GM13976 (cell line): ENCODE measurements at regions not wholly inside any gene's neighbourhood (a gene's known extent, or its start where the extent isn't known, plus 50 kb on each side); places are given as distances from the start of the nearest gene placed in this dataset.

Source experiments
- DNase-seq: peaks from one replicate; pipeline ENCODE4 v3.0.0; 2012; ENCODE audit warnings: low spot score
- in situ Hi-C: fragments of 300-500 bp; cut with MboI; formaldehyde crosslinking; loops from one replicate; pipeline ENCODE4 v1.12.0; 2022; ENCODE audit warnings: low sequenced_read_pairs, mixed read lengths, inconsistent platforms; ENCODE audit not compliant: unreplicated experiment
- TF ChIP-seq, protein P1 (sequence below): IDR thresholded peaks from 2 replicates; pipeline ENCODE4 v1.5.1; 2012; ENCODE audit warnings: borderline replicate concordance, mild to moderate bottlenecking; ENCODE audit not compliant: insufficient read depth; ENCODE audit errors: extremely low read depth, missing control alignments, control extremely low read depth

- TF ChIP-seq, protein P1, sequence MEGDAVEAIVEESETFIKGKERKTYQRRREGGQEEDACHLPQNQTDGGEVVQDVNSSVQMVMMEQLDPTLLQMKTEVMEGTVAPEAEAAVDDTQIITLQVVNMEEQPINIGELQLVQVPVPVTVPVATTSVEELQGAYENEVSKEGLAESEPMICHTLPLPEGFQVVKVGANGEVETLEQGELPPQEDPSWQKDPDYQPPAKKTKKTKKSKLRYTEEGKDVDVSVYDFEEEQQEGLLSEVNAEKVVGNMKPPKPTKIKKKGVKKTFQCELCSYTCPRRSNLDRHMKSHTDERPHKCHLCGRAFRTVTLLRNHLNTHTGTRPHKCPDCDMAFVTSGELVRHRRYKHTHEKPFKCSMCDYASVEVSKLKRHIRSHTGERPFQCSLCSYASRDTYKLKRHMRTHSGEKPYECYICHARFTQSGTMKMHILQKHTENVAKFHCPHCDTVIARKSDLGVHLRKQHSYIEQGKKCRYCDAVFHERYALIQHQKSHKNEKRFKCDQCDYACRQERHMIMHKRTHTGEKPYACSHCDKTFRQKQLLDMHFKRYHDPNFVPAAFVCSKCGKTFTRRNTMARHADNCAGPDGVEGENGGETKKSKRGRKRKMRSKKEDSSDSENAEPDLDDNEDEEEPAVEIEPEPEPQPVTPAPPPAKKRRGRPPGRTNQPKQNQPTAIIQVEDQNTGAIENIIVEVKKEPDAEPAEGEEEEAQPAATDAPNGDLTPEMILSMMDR: no peak
- peak; percentile 92 for DNase-seq
- in situ Hi-C loops: no loop called here
Measured at GRCh38 chr9:129258124-129258822, 80.2 kb upstream of the IER5L start.

- in situ Hi-C loops: no loop called here
- TF ChIP-seq, protein P1: no peak
- DNase-seq: no peak
Measured at GRCh38 chr9:129256959-129257713, 79.1 kb upstream of the IER5L start.

- TF ChIP-seq, protein P1: no peak
- in situ Hi-C loops: no loop called here
Measured at GRCh38 chr9:129254566-129255287, 76.7 kb upstream of the IER5L start.

DNA sequence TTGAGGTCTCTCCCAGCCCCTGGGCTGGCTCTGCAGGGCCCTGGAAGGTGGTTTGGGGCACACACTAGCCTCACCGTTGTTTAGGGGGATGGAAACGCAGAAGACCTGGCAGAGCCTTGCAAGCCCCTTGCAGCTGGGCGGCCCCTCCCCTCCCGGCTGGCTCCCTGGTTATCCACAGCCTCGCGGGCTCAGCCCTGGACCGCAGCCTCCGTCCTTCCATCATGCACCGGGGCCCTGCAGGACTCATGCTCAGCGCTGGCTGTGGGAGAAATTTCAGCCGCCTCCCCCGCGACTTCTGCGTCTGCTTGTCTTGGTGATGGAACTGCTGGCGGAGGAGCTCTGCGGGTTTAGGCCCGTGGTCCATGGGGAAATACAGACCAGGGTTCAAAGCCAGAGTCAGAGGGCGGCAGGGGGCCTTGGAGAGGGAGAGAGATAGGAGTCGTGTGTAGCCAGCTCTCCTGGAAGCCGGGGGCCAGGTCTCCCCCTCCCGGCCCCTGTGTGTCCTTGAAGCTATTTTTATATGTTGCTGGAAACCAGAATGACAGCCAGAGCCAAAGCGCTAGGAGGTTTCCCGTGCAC, 75.8 kb upstream of the IER5L start:
- in situ Hi-C loops: no loop called here
- no peak for DNase-seq

More at GRCh38 chr9:129254566-129255287, 76.7 kb upstream of the IER5L start:
- no peak for DNase-seq

DNA sequence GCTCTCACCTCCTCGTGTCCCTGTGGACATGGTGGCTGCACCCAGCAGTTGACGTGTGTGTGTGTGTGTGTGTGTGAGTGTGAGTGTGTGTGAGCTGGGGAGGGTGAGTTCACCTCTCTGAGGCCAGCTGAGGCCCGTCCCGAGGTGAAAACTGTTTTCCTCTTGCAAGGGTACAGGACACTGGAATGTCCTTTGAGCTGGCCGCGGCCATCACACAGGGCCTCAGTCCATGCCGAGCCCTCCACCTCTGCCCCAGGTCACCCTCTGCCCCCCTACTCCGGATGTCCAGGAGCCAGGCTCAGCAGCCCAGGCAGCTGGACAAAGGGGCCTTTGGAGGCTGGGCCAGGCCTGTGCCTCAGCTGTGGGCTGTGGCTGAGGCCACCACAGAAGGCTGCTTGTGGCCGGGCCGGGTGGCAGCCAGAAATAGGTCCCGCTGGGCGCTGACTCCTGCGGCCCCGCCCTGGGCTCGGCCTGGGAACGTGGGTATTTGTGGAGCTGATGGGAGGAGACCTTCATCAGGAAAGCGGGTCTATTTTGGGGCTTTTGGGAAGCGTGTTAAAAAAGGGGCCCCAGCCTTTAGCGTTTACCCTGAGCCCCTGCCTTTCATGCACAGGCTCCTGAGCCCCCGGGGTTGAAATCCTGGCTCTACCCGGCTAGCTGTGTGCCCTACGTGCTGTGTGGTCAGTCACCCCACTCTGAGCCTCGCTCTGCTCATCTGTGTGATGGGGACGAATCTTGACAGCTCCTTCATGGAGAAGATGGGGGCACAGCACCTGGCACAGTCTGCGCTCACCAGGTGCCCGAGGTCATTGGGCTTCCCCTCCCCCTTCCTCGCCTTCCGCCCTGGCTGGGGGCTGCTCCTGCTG, 75.1 kb upstream of the IER5L start:
- no peak for DNase-seq
- in situ Hi-C loops: no loop called here

More for the DNA sequence above, 75.8 kb upstream of the IER5L start:
- TF ChIP-seq, protein P1: no peak

More for the DNA sequence above, 75.1 kb upstream of the IER5L start:
- TF ChIP-seq, protein P1: no peak
